ENCODE measurements at regions not wholly inside any gene's neighbourhood (a gene's known extent, or its start where the extent isn't known, plus 50 kb on each side); places are given as distances from the start of the nearest gene placed in this dataset.

- TF ChIP-seq CTCF (conservative IDR thresholded peaks at IDR 0.05) (no peak), ZFX (IDR thresholded peaks at IDR 0.05) (no peak)
- no peak overlapping the region for H3K27ac ChIP-seq
These were observed 318.3 kb downstream of the PCDH10 start for GRCh38 chr4:133467290-133467947.

GRCh38 chr4:133465022-133465421, 315.9 kb downstream of the PCDH10 start:
- H3K27ac ChIP-seq = no peak overlapping the region
- TF ChIP-seq ZFX (IDR thresholded peaks at IDR 0.05) (no peak), CTCF (conservative IDR thresholded peaks at IDR 0.05) (no peak; the same call in 1 of the 2 replicates)

- TF ChIP-seq ZFX (IDR thresholded peaks at IDR 0.05) (no peak), CTCF (conservative IDR thresholded peaks at IDR 0.05) (no peak)
- no peak overlapping the region for H3K27ac ChIP-seq
These were observed 315.2 kb downstream of the PCDH10 start for GRCh38 chr4:133464311-133464710.

GRCh38 chr4:133452678-133453077, 303.6 kb downstream of the PCDH10 start:
- H3K27ac ChIP-seq = no peak overlapping the region
- TF ChIP-seq CTCF (conservative IDR thresholded peaks at IDR 0.05) (no peak), ZFX (IDR thresholded peaks at IDR 0.05) (no peak)

GRCh38 chr4:133450813-133451212, 301.7 kb downstream of the PCDH10 start:
- H3K27ac ChIP-seq = no peak overlapping the region
- TF ChIP-seq CTCF (conservative IDR thresholded peaks at IDR 0.05) (no peak), ZFX (IDR thresholded peaks at IDR 0.05) (no peak)

GRCh38 chr4:133440404-133440803, 291.3 kb downstream of the PCDH10 start:
- TF ChIP-seq ZFX (IDR thresholded peaks at IDR 0.05) (no peak), CTCF (conservative IDR thresholded peaks at IDR 0.05) (no peak)
- H3K27ac ChIP-seq = no peak overlapping the region

GRCh38 chr4:133439830-133440229, 290.7 kb downstream of the PCDH10 start:
- TF ChIP-seq CTCF (conservative IDR thresholded peaks at IDR 0.05) = no peak
- TF ChIP-seq ZFX (IDR thresholded peaks at IDR 0.05) = no peak
- H3K27ac ChIP-seq = no peak overlapping the region
